Uterus (tissue), 3 donors: ENCODE measurements at regions not wholly inside any gene's neighbourhood (a gene's known extent, or its start where the extent isn't known, plus 50 kb on each side); places are given as distances from the start of the nearest gene placed in this dataset.
"Not testable (repeated sequence)": the region's sequence is repeated elsewhere in the genome, so short reads cannot be mapped to it uniquely, and the experiment has no call there.

Experiments
- DNase-seq, 2 donors: peaks; one replicate each; pipeline ENCODE4 v3.0.0-alpha.2; 2019 to 2020
- H3K27ac ChIP-seq, 2 donors: fragments of 200-600 bp; sonication (generic); 1 replicate in 1 of 2; 2 replicates in 1 of 2; pipeline ENCODE4 v1.5.1; 2016 to 2018
- H3K27me3 ChIP-seq, 2 donors: fragments of 200-600 bp; sonication (generic); one replicate each; pipeline ENCODE4 v1.5.1; 2018 to 2019; ENCODE audit warnings: control low read depth in 1 of 2
- H3K36me3 ChIP-seq, 2 donors: fragments of 200-600 bp; sonication (generic); one replicate each; pipeline ENCODE4 v1.5.1; 2019; ENCODE audit warnings: control low read depth in 1 of 2
- H3K4me1 ChIP-seq, 2 donors: fragments of 200-600 bp; sonication (generic); one replicate each; pipeline ENCODE4 v1.5.1; 2018 to 2019; ENCODE audit warnings: control low read depth in 1 of 2
- H3K4me3 ChIP-seq, 2 donors: fragments of 200-600 bp; sonication (generic); 1 replicate in 1 of 2; 2 replicates in 1 of 2; pipeline ENCODE4 v1.5.1; 2018 to 2019; ENCODE audit warnings: mild to moderate bottlenecking in 1 of 2
- H3K9me3 ChIP-seq, 2 donors: fragments of 200-600 bp; sonication (generic); one replicate each; pipeline ENCODE4 v1.5.1; 2019; ENCODE audit warnings: control low read depth in 1 of 2
- POLR2A ChIP-seq, 2 donors: fragments of 450-650 bp; IDR thresholded peaks; one replicate each; pipeline ENCODE4 v1.6.1; 2016; ENCODE audit warnings: antibody characterized with exemption in 2 of 2, mild to moderate bottlenecking in 1 of 2, moderate library complexity in 1 of 2
- intact Hi-C: fragments of 100-400 bp; cut with DNase I; formaldehyde crosslinking; loops from one replicate; pipeline ENCODE4 v1.15.1; 2023; ENCODE audit warnings: low total_unique reads
- TF ChIP-seq, protein P1 (sequence below), 4 experiments: fragments of 200-600 bp in 2 of 4; fragments of 450-650 bp in 2 of 4; sonication (generic) in 2 of 4; IDR thresholded peaks; one replicate each; pipeline ENCODE4 v1.5.1; 2016 to 2019; ENCODE audit warnings: antibody characterized with exemption in 4 of 4, mild to moderate bottlenecking in 2 of 4, moderate library complexity in 1 of 4
- donor health status: DM: yes; HTN: yes; CAD: no.

DNA sequence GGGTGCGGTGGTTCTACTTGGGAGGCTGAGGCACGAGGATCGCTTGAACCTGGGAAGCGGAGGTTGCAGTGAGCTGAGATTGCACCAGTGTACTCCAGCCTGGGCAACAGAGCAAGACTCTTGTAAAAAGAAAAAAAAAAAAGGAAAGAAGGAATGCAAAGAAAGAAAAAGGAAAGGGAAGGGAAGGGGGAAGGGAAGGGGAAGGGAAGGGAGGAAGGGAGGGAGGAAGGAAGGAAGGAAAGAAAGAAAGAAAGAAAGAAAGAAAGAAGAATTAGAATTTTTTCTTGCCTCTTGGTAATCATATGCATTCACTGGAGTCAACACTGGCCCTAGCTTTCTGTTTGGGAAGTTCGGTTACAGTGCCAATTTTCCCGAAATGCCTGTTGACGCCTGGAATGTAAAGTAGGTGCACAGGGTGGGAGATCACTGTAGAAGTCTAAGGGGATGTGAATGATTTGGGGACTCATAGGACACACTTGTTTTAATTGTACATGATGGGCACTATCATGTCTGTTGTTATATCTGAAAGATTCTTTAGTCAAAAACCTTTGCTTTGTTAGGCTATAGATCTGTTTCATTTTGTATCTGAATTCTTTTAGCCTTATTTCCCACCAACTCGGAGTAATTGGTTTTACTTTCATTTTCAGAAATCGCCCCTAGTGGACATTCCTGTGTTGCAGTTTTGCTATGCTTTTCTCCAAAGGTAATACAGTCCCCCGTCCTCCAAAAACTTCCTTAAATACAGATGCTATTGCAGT is 59.8 kb upstream of the MORC3 start:
- peak; percentile 30 to 58 for DNase-seq
- Histone ChIP-seq H3K27me3 (no peaks in the 10 kb centered on the region), H3K9me3 (no peaks in the 10 kb centered on the region), H3K4me1 (no peaks in the 10 kb centered on the region), H3K36me3 (no peaks in the 10 kb centered on the region), H3K27ac (peak overlapping the region; percentile 73 to 85), H3K4me3 (peak overlapping the region; percentile 40 to 41)
- no peak for TF ChIP-seq POLR2A (IDR thresholded peaks at IDR 0.05)
- TF ChIP-seq, protein P1, sequence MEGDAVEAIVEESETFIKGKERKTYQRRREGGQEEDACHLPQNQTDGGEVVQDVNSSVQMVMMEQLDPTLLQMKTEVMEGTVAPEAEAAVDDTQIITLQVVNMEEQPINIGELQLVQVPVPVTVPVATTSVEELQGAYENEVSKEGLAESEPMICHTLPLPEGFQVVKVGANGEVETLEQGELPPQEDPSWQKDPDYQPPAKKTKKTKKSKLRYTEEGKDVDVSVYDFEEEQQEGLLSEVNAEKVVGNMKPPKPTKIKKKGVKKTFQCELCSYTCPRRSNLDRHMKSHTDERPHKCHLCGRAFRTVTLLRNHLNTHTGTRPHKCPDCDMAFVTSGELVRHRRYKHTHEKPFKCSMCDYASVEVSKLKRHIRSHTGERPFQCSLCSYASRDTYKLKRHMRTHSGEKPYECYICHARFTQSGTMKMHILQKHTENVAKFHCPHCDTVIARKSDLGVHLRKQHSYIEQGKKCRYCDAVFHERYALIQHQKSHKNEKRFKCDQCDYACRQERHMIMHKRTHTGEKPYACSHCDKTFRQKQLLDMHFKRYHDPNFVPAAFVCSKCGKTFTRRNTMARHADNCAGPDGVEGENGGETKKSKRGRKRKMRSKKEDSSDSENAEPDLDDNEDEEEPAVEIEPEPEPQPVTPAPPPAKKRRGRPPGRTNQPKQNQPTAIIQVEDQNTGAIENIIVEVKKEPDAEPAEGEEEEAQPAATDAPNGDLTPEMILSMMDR (IDR thresholded peaks at IDR 0.05) = peak; percentile 69 to 76 (median 71)
- intact Hi-C loops = no loop called here

DNA sequence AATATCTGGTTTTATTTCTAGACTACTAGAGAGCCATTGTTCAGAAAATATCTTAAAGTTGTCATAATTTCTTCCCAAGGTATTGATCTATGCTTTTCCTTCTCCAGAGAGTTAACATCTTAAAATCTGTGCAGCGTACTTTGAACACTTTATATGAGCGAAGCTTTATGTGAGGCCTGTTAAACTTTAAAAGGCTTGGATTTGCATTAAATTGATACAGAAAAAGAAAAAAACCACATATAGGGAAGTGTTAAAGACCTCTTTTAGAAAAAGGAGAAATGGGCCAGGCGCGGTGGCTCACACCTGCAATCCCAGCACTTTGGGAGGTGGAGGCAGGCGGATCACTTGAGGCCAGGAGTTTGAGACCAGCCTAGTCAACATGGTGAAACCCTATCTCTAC is 59.2 kb upstream of the MORC3 start:
- H3K9me3 ChIP-seq = no peaks in the 10 kb centered on the region
- peak overlapping the region; percentile 40 to 41 for H3K4me3 ChIP-seq
- intact Hi-C loops = no loop called here
- no peaks in the 10 kb centered on the region for H3K36me3 ChIP-seq
- no peaks in the 10 kb centered on the region for H3K27me3 ChIP-seq
- peak overlapping the region; percentile 73 to 85 for H3K27ac ChIP-seq
- TF ChIP-seq, protein P1 (IDR thresholded peaks at IDR 0.05) = no peak
- no peak for TF ChIP-seq POLR2A (IDR thresholded peaks at IDR 0.05)
- DNase-seq = no peak
- no peaks in the 10 kb centered on the region for H3K4me1 ChIP-seq

- intact Hi-C loops = no loop called here
- TF ChIP-seq POLR2A (IDR thresholded peaks at IDR 0.05) = no peak
- TF ChIP-seq, protein P1 (IDR thresholded peaks at IDR 0.05) = no peak
Measured at GRCh38 chr21:36261459-36261858, 58.5 kb upstream of the MORC3 start.

GRCh38 chr21:36263797-36264196 is 56.2 kb upstream of the MORC3 start:
- DNase-seq = no peak
- H3K4me3 ChIP-seq = no peak overlapping the region
- no peaks in the 10 kb centered on the region for H3K4me1 ChIP-seq
- H3K27ac ChIP-seq = no peak overlapping the region
- intact Hi-C loops = no loop called here
- TF ChIP-seq POLR2A (IDR thresholded peaks at IDR 0.05) = no peak
- TF ChIP-seq, protein P1 (IDR thresholded peaks at IDR 0.05) = no peak
- no peaks in the 10 kb centered on the region for H3K27me3 ChIP-seq
- no peaks in the 10 kb centered on the region for H3K9me3 ChIP-seq
- H3K36me3 ChIP-seq = no peaks in the 10 kb centered on the region

More at GRCh38 chr21:36261459-36261858, 58.5 kb upstream of the MORC3 start:
- Histone ChIP-seq H3K27ac (no peak overlapping the region), H3K4me3 (no peak overlapping the region), H3K4me1 (no peaks in the 10 kb centered on the region), H3K9me3 (no peaks in the 10 kb centered on the region), H3K27me3 (no peaks in the 10 kb centered on the region), H3K36me3 (no peaks in the 10 kb centered on the region)
- DNase-seq = no peak

DNA sequence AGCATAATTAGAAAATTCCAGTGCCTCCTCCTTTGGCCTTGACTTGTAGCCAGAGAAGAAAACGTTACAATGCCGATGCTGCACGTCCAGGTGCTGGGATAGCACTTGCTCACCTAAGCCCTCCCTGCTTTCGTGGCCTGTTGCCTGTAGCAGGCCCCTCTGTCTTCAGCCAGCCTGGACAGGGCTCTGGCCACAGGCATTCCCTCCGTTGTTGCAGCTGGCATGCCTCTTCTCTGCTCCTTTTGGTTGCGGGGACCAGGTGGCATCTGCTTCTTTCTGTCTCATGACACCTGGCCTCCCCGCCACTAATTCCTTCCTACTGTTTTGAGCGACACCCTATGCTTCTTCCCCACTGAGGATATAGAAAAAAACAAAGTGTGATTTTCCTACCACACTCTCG is 54.6 kb upstream of the MORC3 start:
- intact Hi-C loops = no loop called here
- H3K9me3 ChIP-seq = no peaks in the 10 kb centered on the region
- TF ChIP-seq, protein P1 (IDR thresholded peaks at IDR 0.05) = no peak
- TF ChIP-seq POLR2A (IDR thresholded peaks at IDR 0.05) = no peak

DNA sequence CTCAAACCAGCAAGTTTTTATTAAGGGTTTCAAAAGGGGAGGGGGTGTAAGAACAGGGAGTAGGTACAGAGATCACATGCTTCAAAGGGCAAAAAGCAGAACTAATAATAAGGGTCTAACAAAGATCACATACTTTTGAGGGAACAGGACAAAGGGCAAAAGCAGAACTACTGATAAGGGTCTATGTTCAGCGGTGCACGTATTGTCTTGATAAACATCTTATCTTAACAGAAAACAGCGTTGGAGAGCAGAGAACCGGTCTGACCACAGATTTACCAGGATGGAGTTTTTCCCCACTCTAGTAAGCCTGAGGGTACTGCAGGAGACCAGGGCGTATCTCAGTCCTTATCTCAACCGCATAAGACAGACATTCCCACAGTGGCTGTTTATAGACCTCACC is 52.2 kb upstream of the MORC3 start:
- DNase-seq, intact Hi-C loops, H3K4me1 ChIP-seq, H3K27ac ChIP-seq, H3K9me3 ChIP-seq, H3K27me3 ChIP-seq, H3K36me3 ChIP-seq, H3K4me3 ChIP-seq: not testable (repeated sequence)

More for the DNA sequence above, 54.6 kb upstream of the MORC3 start:
- Histone ChIP-seq H3K4me3 (no peak overlapping the region), H3K36me3 (no peaks in the 10 kb centered on the region), H3K4me1 (no peaks in the 10 kb centered on the region), H3K27ac (no peak overlapping the region), H3K27me3 (no peaks in the 10 kb centered on the region)
- DNase-seq = no peak

GRCh38 chr21:36268264-36268663 is 51.7 kb upstream of the MORC3 start:
- H3K4me3 ChIP-seq, intact Hi-C loops, H3K27ac ChIP-seq, H3K36me3 ChIP-seq, H3K9me3 ChIP-seq, DNase-seq, H3K4me1 ChIP-seq, H3K27me3 ChIP-seq: not testable (repeated sequence)
